ENCODE measurements at regions not wholly inside any gene's neighbourhood (a gene's known extent, or its start where the extent isn't known, plus 50 kb on each side); places are given as distances from the start of the nearest gene placed in this dataset.

DNA sequence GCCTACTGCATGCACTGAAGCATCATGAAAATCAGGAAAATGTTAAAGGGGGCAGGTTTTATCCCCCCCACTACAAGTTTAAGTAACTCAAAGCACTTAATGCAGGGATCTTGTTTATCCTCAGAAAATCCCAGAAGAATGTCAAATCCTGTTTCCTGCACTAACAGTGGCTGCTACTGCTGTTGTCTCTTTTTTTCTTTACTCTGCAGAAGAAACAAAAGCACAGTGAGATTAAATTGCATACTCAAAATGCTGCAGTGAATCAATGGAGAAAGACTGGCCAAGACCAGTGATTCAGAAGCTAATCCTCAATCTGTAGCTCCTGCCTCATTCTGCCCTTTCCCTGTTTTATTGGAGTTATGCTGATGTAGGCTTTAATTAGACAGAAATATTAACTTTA lies 332.3 kb upstream of the FIGN start:
- no peaks in the 10 kb centered on the region for H3K4me1 ChIP-seq (ENCODE audit: control insufficient read depth, extremely low read depth, insufficient read depth, low read length)
- no peaks in the 10 kb centered on the region for H3K36me3 ChIP-seq (ENCODE audit: control insufficient read depth in 2 of 2, extremely low read depth in 1 of 2, insufficient read depth in 2 of 2, low read length in 2 of 2)
- no peak overlapping the region for H3K9ac ChIP-seq (replicated peaks; ENCODE audit: extremely low read depth, insufficient read depth, low read length)
- no peaks in the 10 kb centered on the region for H3K79me2 ChIP-seq (ENCODE audit: control insufficient read depth, insufficient read depth, low read length)
- BruUV-seq (replicated peaks): no TSS peak
- H3K27me3 ChIP-seq (ENCODE audit: control insufficient read depth in 2 of 2, insufficient read depth in 2 of 2, low read length in 2 of 2): peaks cover 4 to 6% of the 10 kb centered on the region in 2 experiments
- ChIA-PET CTCF (interaction anchor here (1.2 kb wide), 1 partner anchor 11 kb away, joined by 3 read pairs; no protein-coding TSS in a partner anchor), POLR2A (no interaction called here)
- H3K4me2 ChIP-seq (ENCODE audit: insufficient read depth, low read length): no peak overlapping the region
- no peak for FAIRE-seq
- no peak overlapping the region for H3K4me3 ChIP-seq (replicated peaks in 1 of 3; ENCODE audit: insufficient read depth in 1 of 3, low read depth in 1 of 3, low read length in 3 of 3)
- no peak for DNase-seq (ENCODE audit: low read depth, low spot score)
- H3K9me1 ChIP-seq (replicated peaks; ENCODE audit: control insufficient read depth, extremely low read depth, insufficient read depth, low read length): no peaks in the 10 kb centered on the region
- no peaks in the 10 kb centered on the region for H3K9me3 ChIP-seq (replicated peaks; ENCODE audit: control insufficient read depth, insufficient read depth, low read length)
- no peaks in the 10 kb centered on the region for H4K20me1 ChIP-seq (replicated peaks; ENCODE audit: control insufficient read depth, extremely low read depth, insufficient read depth, low read length)
- intact Hi-C loops (cut with micrococcal nuclease) (no loop called here), dilution Hi-C loops (cut with MboI; ENCODE audit: extremely low pct_ligation_motif_present, low sequenced_read_pairs) (no loop called here)
- H2AFZ ChIP-seq (ENCODE audit: low read depth, low read length): no peak overlapping the region
- TF ChIP-seq POLR2AphosphoS5 (IDR thresholded peaks at IDR 0.05; ENCODE audit: insufficient read depth, low read depth, low read length): no peak
- TF ChIP-seq JUN (IDR thresholded peaks at IDR 0.05; ENCODE audit: borderline replicate concordance, insufficient read depth, insufficient read length, low read depth): no peak
- TF ChIP-seq, protein P1, sequence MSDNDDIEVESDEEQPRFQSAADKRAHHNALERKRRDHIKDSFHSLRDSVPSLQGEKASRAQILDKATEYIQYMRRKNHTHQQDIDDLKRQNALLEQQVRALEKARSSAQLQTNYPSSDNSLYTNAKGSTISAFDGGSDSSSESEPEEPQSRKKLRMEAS (IDR thresholded peaks at IDR 0.05; ENCODE audit: insufficient read depth, insufficient read length): no peak
- TF ChIP-seq POLR2A (IDR thresholded peaks at IDR 0.05; ENCODE audit: low read depth, low read length): no peak
- TF ChIP-seq, protein P2, sequence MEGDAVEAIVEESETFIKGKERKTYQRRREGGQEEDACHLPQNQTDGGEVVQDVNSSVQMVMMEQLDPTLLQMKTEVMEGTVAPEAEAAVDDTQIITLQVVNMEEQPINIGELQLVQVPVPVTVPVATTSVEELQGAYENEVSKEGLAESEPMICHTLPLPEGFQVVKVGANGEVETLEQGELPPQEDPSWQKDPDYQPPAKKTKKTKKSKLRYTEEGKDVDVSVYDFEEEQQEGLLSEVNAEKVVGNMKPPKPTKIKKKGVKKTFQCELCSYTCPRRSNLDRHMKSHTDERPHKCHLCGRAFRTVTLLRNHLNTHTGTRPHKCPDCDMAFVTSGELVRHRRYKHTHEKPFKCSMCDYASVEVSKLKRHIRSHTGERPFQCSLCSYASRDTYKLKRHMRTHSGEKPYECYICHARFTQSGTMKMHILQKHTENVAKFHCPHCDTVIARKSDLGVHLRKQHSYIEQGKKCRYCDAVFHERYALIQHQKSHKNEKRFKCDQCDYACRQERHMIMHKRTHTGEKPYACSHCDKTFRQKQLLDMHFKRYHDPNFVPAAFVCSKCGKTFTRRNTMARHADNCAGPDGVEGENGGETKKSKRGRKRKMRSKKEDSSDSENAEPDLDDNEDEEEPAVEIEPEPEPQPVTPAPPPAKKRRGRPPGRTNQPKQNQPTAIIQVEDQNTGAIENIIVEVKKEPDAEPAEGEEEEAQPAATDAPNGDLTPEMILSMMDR (IDR thresholded peaks at IDR 0.05; ENCODE audit: extremely low read depth in 1 of 2, insufficient read depth in 1 of 2, low read depth in 1 of 2, low read length in 2 of 2): no peak
- TF ChIP-seq GATA2 (IDR thresholded peaks at IDR 0.05; ENCODE audit: insufficient read depth, insufficient read length, low read depth, low read length): no peak
- TF ChIP-seq FOS (IDR thresholded peaks at IDR 0.05; ENCODE audit: borderline replicate concordance, insufficient read depth, low read length): no peak
- no peak for TF ChIP-seq EZH2 (IDR thresholded peaks at IDR 0.05; ENCODE audit: borderline replicate concordance, low read depth, low read length, severe bottlenecking)
- no peak for TF ChIP-seq MYC (IDR thresholded peaks at IDR 0.05; ENCODE audit: low read depth, low read length)
- no peak overlapping the region for H3K27ac ChIP-seq (ENCODE audit: insufficient read depth, low read depth, low read length)

Measured in endothelial cell of umbilical vein (primary cell).